ENCODE measurements at regions not wholly inside any gene's neighbourhood (a gene's known extent, or its start where the extent isn't known, plus 50 kb on each side); places are given as distances from the start of the nearest gene placed in this dataset.

DNA sequence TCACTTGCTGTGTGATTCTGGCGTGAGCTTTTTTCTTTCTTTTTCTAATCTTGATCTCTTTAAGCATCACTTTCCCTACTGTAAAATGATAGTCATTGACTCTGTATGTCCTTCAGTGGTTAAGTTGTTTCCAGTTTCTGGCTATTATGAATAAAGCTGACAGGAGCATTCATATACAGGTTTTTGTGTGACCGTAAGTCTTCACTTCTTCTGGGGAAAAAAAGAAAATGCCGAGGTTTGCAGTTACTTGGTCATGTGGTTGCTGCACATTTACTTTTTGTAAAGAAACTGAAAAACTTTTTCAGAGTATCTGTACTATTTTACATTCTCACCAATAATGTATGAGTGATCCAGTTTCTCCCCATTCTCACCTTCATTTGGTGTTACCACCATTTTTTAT lies 247.4 kb upstream of the RBMS3 start:
- no peak for DNase-seq (ENCODE audit: low read depth, low spot score)
- Histone ChIP-seq H3K9ac (ENCODE audit: control insufficient read depth, extremely low read depth, insufficient read depth, low read length) (no peak overlapping the region), H3K79me2 (ENCODE audit: control insufficient read depth, insufficient read depth, low read length) (no peaks in the 10 kb centered on the region), H3K4me1 (ENCODE audit: control insufficient read depth, extremely low read depth, insufficient read depth, low read length) (no peaks in the 10 kb centered on the region), H3K4me2 (ENCODE audit: control insufficient read depth, extremely low read depth, insufficient read depth, low read depth, low read length) (no peak overlapping the region), H3K4me3 (ENCODE audit: control insufficient read depth in 2 of 3, extremely low read depth in 1 of 3, insufficient read depth in 2 of 3, low read depth in 1 of 3, low read length in 3 of 3) (no peak overlapping the region), H3K9me1 (ENCODE audit: control insufficient read depth, extremely low read depth, insufficient read depth, low read length) (no peaks in the 10 kb centered on the region), H3K27me3 (ENCODE audit: control insufficient read depth, extremely low read depth, insufficient read depth, low read length) (no peaks in the 10 kb centered on the region), H3K36me3 (ENCODE audit: control insufficient read depth in 2 of 2, extremely low read depth in 1 of 2, insufficient read depth in 2 of 2, low read length in 2 of 2) (no peaks in the 10 kb centered on the region), H4K20me1 (ENCODE audit: control insufficient read depth, extremely low read depth, insufficient read depth, low read length) (no peaks in the 10 kb centered on the region), H3K9me3 (ENCODE audit: control insufficient read depth, low read depth, low read length) (no peaks in the 10 kb centered on the region), H3K27ac (ENCODE audit: control insufficient read depth, insufficient read depth, low read length) (no peak overlapping the region), H2AFZ (ENCODE audit: control insufficient read depth, low read length) (no peak overlapping the region)
- FAIRE-seq, result no peak
- no peak for TF ChIP-seq EZH2 (IDR thresholded peaks at IDR 0.05; ENCODE audit: low read length)
- TF ChIP-seq, protein P1, sequence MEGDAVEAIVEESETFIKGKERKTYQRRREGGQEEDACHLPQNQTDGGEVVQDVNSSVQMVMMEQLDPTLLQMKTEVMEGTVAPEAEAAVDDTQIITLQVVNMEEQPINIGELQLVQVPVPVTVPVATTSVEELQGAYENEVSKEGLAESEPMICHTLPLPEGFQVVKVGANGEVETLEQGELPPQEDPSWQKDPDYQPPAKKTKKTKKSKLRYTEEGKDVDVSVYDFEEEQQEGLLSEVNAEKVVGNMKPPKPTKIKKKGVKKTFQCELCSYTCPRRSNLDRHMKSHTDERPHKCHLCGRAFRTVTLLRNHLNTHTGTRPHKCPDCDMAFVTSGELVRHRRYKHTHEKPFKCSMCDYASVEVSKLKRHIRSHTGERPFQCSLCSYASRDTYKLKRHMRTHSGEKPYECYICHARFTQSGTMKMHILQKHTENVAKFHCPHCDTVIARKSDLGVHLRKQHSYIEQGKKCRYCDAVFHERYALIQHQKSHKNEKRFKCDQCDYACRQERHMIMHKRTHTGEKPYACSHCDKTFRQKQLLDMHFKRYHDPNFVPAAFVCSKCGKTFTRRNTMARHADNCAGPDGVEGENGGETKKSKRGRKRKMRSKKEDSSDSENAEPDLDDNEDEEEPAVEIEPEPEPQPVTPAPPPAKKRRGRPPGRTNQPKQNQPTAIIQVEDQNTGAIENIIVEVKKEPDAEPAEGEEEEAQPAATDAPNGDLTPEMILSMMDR (optimal IDR thresholded peaks at IDR 0.05 in 1 of 3, IDR thresholded peaks at IDR 0.05 in 1 of 3, conservative IDR thresholded peaks at IDR 0.05 in 1 of 3; ENCODE audit: extremely low read depth in 1 of 3, insufficient read depth in 2 of 3, low read length in 3 of 3), result no peak
- dilution Hi-C loops (cut with MboI; ENCODE audit: extremely low pct_ligation_motif_present, low sequenced_read_pairs), result no loop called here

- Histone ChIP-seq H3K4me2 (ENCODE audit: control insufficient read depth, extremely low read depth, insufficient read depth, low read depth, low read length) (no peak overlapping the region), H3K9me1 (ENCODE audit: control insufficient read depth, extremely low read depth, insufficient read depth, low read length) (no peaks in the 10 kb centered on the region), H3K79me2 (ENCODE audit: control insufficient read depth, insufficient read depth, low read length) (no peaks in the 10 kb centered on the region), H4K20me1 (ENCODE audit: control insufficient read depth, extremely low read depth, insufficient read depth, low read length) (no peaks in the 10 kb centered on the region), H3K27me3 (ENCODE audit: control insufficient read depth, extremely low read depth, insufficient read depth, low read length) (no peaks in the 10 kb centered on the region), H2AFZ (ENCODE audit: control insufficient read depth, low read length) (no peak overlapping the region), H3K36me3 (ENCODE audit: control insufficient read depth in 2 of 2, extremely low read depth in 1 of 2, insufficient read depth in 2 of 2, low read length in 2 of 2) (no peaks in the 10 kb centered on the region), H3K9me3 (ENCODE audit: control insufficient read depth, low read depth, low read length) (no peaks in the 10 kb centered on the region), H3K27ac (ENCODE audit: control insufficient read depth, insufficient read depth, low read length) (no peak overlapping the region), H3K9ac (ENCODE audit: control insufficient read depth, extremely low read depth, insufficient read depth, low read length) (no peak overlapping the region), H3K4me3 (ENCODE audit: control insufficient read depth in 2 of 3, extremely low read depth in 1 of 3, insufficient read depth in 2 of 3, low read depth in 1 of 3, low read length in 3 of 3) (no peak overlapping the region), H3K4me1 (ENCODE audit: control insufficient read depth, extremely low read depth, insufficient read depth, low read length) (no peaks in the 10 kb centered on the region)
- TF ChIP-seq, protein P1 (optimal IDR thresholded peaks at IDR 0.05 in 1 of 3, IDR thresholded peaks at IDR 0.05 in 1 of 3, conservative IDR thresholded peaks at IDR 0.05 in 1 of 3; ENCODE audit: extremely low read depth in 1 of 3, insufficient read depth in 2 of 3, low read length in 3 of 3), result no peak
- TF ChIP-seq EZH2 (IDR thresholded peaks at IDR 0.05; ENCODE audit: low read length), result no peak
- dilution Hi-C loops (cut with MboI; ENCODE audit: extremely low pct_ligation_motif_present, low sequenced_read_pairs), result no loop called here
- no peak for FAIRE-seq
- no peak for DNase-seq (ENCODE audit: low read depth, low spot score)
Measured at GRCh38 chr3:29050155-29050554, 230.7 kb upstream of the RBMS3 start.

Measured in keratinocyte (primary cell).